HEK293 (cell line): ENCODE measurements at regions not wholly inside any gene's neighbourhood (a gene's known extent, or its start where the extent isn't known, plus 50 kb on each side); places are given as distances from the start of the nearest gene placed in this dataset.

ENCODE experiments used
- EGR2 ChIP-seq: fragments of 450-650 bp; formaldehyde crosslinking; IDR thresholded peaks from 2 replicates; pipeline ENCODE4 v1.5.1; 2016; ENCODE audit warnings: low read depth, missing biosample characterization, missing genetic modification characterization
- MEIS1 ChIP-seq: sonication (generic); formaldehyde crosslinking; IDR thresholded peaks from 2 replicates; pipeline ENCODE4 v1.8.1; 2022; ENCODE audit warnings: missing genetic modification reagents, mild to moderate bottlenecking, borderline replicate concordance
- OVOL3 ChIP-seq: fragments of 450-650 bp; formaldehyde crosslinking; IDR thresholded peaks from 2 replicates; pipeline ENCODE4 v1.5.1; 2016; ENCODE audit warnings: missing biosample characterization, missing genetic modification characterization
- YY1 ChIP-seq: fragments of 450-650 bp; formaldehyde crosslinking; IDR thresholded peaks from 2 replicates; pipeline ENCODE4 v1.5.1; 2018; ENCODE audit warnings: missing biosample characterization, missing genetic modification characterization
- ZNF202 ChIP-seq: fragments of 450-650 bp; formaldehyde crosslinking; IDR thresholded peaks from 2 replicates; pipeline ENCODE4 v1.5.1; 2016; ENCODE audit warnings: missing biosample characterization, missing genetic modification characterization, borderline replicate concordance
- ZNF214 ChIP-seq: fragments of 450-650 bp; formaldehyde crosslinking; IDR thresholded peaks from 2 replicates; pipeline ENCODE4 v1.5.1; 2017; ENCODE audit warnings: missing biosample characterization, mild to moderate bottlenecking, missing genetic modification characterization, borderline replicate concordance
- ZNF239 ChIP-seq: fragments of 450-650 bp; formaldehyde crosslinking; IDR thresholded peaks from 2 replicates; pipeline ENCODE4 v1.5.1; 2016; ENCODE audit warnings: missing biosample characterization, missing genetic modification characterization
- ZNF324 ChIP-seq: fragments of 450-650 bp; formaldehyde crosslinking; IDR thresholded peaks from 2 replicates; pipeline ENCODE4 v1.5.1; 2016; ENCODE audit warnings: missing biosample characterization, missing genetic modification characterization
- ZNF335 ChIP-seq: fragments of 450-650 bp; formaldehyde crosslinking; conservative IDR thresholded peaks from 2 replicates; pipeline ENCODE4 v1.5.1; 2016; ENCODE audit warnings: missing biosample characterization, missing genetic modification characterization
- ZNF561 ChIP-seq: fragments of 450-650 bp; IDR thresholded peaks from 2 replicates; pipeline ENCODE4 v1.5.1; 2018; ENCODE audit warnings: missing biosample characterization, missing genetic modification characterization, borderline replicate concordance
- ZNF785 ChIP-seq: fragments of 450-650 bp; formaldehyde crosslinking; IDR thresholded peaks from 2 replicates; pipeline ENCODE4 v1.5.1; 2016; ENCODE audit warnings: missing biosample characterization, missing genetic modification characterization
- ZNF792 ChIP-seq: fragments of 450-650 bp; formaldehyde crosslinking; IDR thresholded peaks from 2 replicates; pipeline ENCODE4 v1.5.1; 2016; ENCODE audit warnings: missing biosample characterization, missing genetic modification characterization
- TF ChIP-seq, protein P1 (sequence below): fragments of 450-650 bp; formaldehyde crosslinking; IDR thresholded peaks from 2 replicates; pipeline ENCODE4 v1.5.1; 2016; ENCODE audit warnings: missing biosample characterization, missing genetic modification characterization
- TF ChIP-seq, protein P2 (sequence below): fragments of 450-650 bp; formaldehyde crosslinking; IDR thresholded peaks from 2 replicates; pipeline ENCODE4 v1.5.1; 2017; ENCODE audit warnings: missing biosample characterization, missing genetic modification characterization

DNA sequence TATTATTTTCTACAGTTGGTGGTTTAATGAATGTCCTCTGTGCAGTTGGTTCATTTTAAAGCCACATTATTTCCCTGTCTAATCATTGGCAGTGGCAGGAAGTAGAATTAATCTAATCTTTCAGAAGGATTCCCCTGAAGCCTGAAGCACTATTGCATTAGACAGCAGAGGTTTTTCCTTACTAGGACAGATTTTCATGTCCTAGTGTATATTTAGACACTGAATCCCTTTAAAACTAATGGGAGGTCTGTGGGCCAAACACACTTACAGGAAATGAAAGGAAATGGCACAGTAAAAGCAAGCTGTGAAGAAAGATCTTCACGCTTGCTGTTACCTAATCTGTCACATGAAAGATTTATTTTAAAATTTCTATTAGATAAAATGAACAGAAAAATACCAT, 165.2 kb downstream of the SLC39A8 start:
- TF ChIP-seq ZNF785 (tag by site-specific recombination) = no peak
- TF ChIP-seq, protein P1, sequence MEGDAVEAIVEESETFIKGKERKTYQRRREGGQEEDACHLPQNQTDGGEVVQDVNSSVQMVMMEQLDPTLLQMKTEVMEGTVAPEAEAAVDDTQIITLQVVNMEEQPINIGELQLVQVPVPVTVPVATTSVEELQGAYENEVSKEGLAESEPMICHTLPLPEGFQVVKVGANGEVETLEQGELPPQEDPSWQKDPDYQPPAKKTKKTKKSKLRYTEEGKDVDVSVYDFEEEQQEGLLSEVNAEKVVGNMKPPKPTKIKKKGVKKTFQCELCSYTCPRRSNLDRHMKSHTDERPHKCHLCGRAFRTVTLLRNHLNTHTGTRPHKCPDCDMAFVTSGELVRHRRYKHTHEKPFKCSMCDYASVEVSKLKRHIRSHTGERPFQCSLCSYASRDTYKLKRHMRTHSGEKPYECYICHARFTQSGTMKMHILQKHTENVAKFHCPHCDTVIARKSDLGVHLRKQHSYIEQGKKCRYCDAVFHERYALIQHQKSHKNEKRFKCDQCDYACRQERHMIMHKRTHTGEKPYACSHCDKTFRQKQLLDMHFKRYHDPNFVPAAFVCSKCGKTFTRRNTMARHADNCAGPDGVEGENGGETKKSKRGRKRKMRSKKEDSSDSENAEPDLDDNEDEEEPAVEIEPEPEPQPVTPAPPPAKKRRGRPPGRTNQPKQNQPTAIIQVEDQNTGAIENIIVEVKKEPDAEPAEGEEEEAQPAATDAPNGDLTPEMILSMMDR (tag by site-specific recombination) = no peak
- no peak for TF ChIP-seq ZNF239 (tag by site-specific recombination)
- TF ChIP-seq ZNF324 (tag by site-specific recombination) = no peak
- TF ChIP-seq, protein P2, sequence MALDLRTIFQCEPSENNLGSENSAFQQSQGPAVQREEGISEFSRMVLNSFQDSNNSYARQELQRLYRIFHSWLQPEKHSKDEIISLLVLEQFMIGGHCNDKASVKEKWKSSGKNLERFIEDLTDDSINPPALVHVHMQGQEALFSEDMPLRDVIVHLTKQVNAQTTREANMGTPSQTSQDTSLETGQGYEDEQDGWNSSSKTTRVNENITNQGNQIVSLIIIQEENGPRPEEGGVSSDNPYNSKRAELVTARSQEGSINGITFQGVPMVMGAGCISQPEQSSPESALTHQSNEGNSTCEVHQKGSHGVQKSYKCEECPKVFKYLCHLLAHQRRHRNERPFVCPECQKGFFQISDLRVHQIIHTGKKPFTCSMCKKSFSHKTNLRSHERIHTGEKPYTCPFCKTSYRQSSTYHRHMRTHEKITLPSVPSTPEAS (tag by site-specific recombination) = no peak
- no peak for TF ChIP-seq OVOL3 (tag by site-specific recombination)
- TF ChIP-seq ZNF214 = no peak
- TF ChIP-seq EGR2 (tag by site-specific recombination) = no peak
- TF ChIP-seq YY1 (tag by site-specific recombination) = no peak
- TF ChIP-seq ZNF335 (tag by site-specific recombination) = no peak
- TF ChIP-seq ZNF561 (tag by site-specific recombination) = no peak
- TF ChIP-seq MEIS1 (CRISPR knock-in tag) = no peak
- TF ChIP-seq ZNF202 (tag by site-specific recombination) = no peak
- TF ChIP-seq ZNF792 = no peak
